H1 (cell line): ENCODE measurements at regions not wholly inside any gene's neighbourhood (a gene's known extent, or its start where the extent isn't known, plus 50 kb on each side); places are given as distances from the start of the nearest gene placed in this dataset.

Source experiments
- CTCF ChIA-PET: fragments of 300-600 bp; sonication (Branson Sonifier 250); formaldehyde crosslinking; loops from one replicate; lab custom pipeline; 2021; ENCODE audit not compliant: partially characterized antibody; lab: Charles Lee
- POLR2A ChIA-PET: fragments of 300-600 bp; sonication (Branson Sonifier 250); formaldehyde crosslinking; loops from one replicate; lab custom pipeline; 2021; ENCODE audit warnings: inconsistent platforms; ENCODE audit not compliant: partially characterized antibody; lab: Charles Lee
- DNase-seq, 2 experiments: peaks; one replicate each; pipeline versions ENCODE4 v3.0.0 to v3.0.0-alpha.2; 2010 to 2022; ENCODE audit warnings: low spot score in 2 of 2, low read depth in 1 of 2, mixed read lengths in 1 of 2
- FAIRE-seq: peaks from 2 replicates; lab custom pipeline; 2011; peaks lifted over from hg19 to GRCh38; lab: Jason Lieb, UNC
- H2AFZ ChIP-seq: 2 replicates; pipeline ENCODE4 v1.8.1; 2012; ENCODE audit warnings: low read length, inconsistent platforms
- H2AK5ac ChIP-seq: 2 replicates; pipeline ENCODE4 v1.6.1; 2013; ENCODE audit warnings: low read depth, low read length
- H2BK120ac ChIP-seq: replicated peaks from 2 replicates; pipeline ENCODE3; 2013; ENCODE audit warnings: low read depth, low read length, inconsistent platforms
- H2BK12ac ChIP-seq: 2 replicates; pipeline ENCODE4 v1.6.1; 2013; ENCODE audit warnings: low read depth, low read length
- H2BK15ac ChIP-seq: 2 replicates; pipeline ENCODE4 v1.6.1; 2013; ENCODE audit warnings: low read length
- H2BK20ac ChIP-seq: 2 replicates; pipeline ENCODE4 v1.6.1; 2013; ENCODE audit warnings: low read length
- H2BK5ac ChIP-seq: 2 replicates; pipeline ENCODE4 v1.6.1; 2013; ENCODE audit warnings: low read depth, low read length
- H3K14ac ChIP-seq: 2 replicates; pipeline ENCODE4 v1.6.1; 2013; ENCODE audit warnings: inconsistent platforms; ENCODE audit not compliant: insufficient read length
- H3K18ac ChIP-seq: 2 replicates; pipeline ENCODE4 v1.6.1; 2013; ENCODE audit warnings: low read length; ENCODE audit errors: extremely low read depth
- H3K23ac ChIP-seq: 2 replicates; pipeline ENCODE4 v1.6.1; 2013; ENCODE audit warnings: inconsistent platforms; ENCODE audit not compliant: insufficient read length
- H3K23me2 ChIP-seq: 2 replicates; pipeline ENCODE4 v1.6.1; 2013; ENCODE audit warnings: low read depth, low read length
- H3K27ac ChIP-seq: 2 replicates; pipeline ENCODE4 v1.6.1; 2011; ENCODE audit warnings: low read depth, low read length, inconsistent platforms
- H3K27me3 ChIP-seq, 4 experiments: replicated peaks in 1 of 4; 1 replicate in 1 of 4; 2 replicates in 3 of 4; pipeline versions ENCODE4 v1.6.1 to v1.8.1; 2011 to 2013; ENCODE audit warnings: low read length in 3 of 4, mild to moderate bottlenecking in 3 of 4, inconsistent platforms in 2 of 4, mixed read lengths in 2 of 4, moderate library complexity in 1 of 4; ENCODE audit not compliant: control insufficient read depth in 3 of 4, insufficient read depth in 3 of 4; ENCODE audit errors: extremely low read depth in 1 of 4
- H3K36me3 ChIP-seq, 4 experiments: 2 replicates each; pipeline versions ENCODE4 v1.6.1 to v1.8.1; 2011 to 2013; ENCODE audit warnings: mild to moderate bottlenecking in 4 of 4, low read length in 3 of 4, moderate library complexity in 2 of 4, control low read depth in 1 of 4, inconsistent platforms in 1 of 4; ENCODE audit not compliant: insufficient read depth in 4 of 4, control insufficient read depth in 2 of 4
- H3K4ac ChIP-seq: replicated peaks from 2 replicates; pipeline ENCODE3; 2013; ENCODE audit warnings: low read length, low read depth, mixed read lengths, inconsistent platforms; ENCODE audit not compliant: insufficient read length
- H3K4me1 ChIP-seq, 4 experiments: replicated peaks in 1 of 4; 1 replicate in 1 of 4; 2 replicates in 3 of 4; pipeline versions ENCODE4 v1.6.1 to v1.8.1; 2011 to 2013; ENCODE audit warnings: low read length in 3 of 4, inconsistent platforms in 2 of 4, mixed read lengths in 1 of 4; ENCODE audit not compliant: insufficient read depth in 4 of 4, control insufficient read depth in 3 of 4
- H3K4me2 ChIP-seq, 2 experiments: 2 replicates each; pipeline versions ENCODE4 v1.6.1 to v1.8.1; 2011 to 2013; ENCODE audit warnings: low read depth in 2 of 2, low read length in 2 of 2, control low read depth in 1 of 2, inconsistent platforms in 1 of 2, mild to moderate bottlenecking in 1 of 2; ENCODE audit not compliant: insufficient read depth in 1 of 2
- H3K4me3 ChIP-seq, 4 experiments: fragments of 200-600, 300-600 bp in 1 of 4; sonication (generic), shearing (Covaris generic), sonication (Bioruptor Twin) in 1 of 4; 2 replicates each; pipeline versions ENCODE4 v1.5.1 to v1.8.1; 2011 to 2016; ENCODE audit warnings: low read length in 4 of 4, low read depth in 3 of 4, control low read depth in 2 of 4, inconsistent platforms in 2 of 4, mild to moderate bottlenecking in 2 of 4, mixed read lengths in 1 of 4, moderate library complexity in 1 of 4; ENCODE audit not compliant: insufficient read depth in 2 of 4; ENCODE audit errors: extremely low read depth in 1 of 4
- H3K56ac ChIP-seq: replicated peaks from 2 replicates; pipeline ENCODE3; 2013; ENCODE audit warnings: low read depth, mild to moderate bottlenecking, mixed read lengths, low read length, inconsistent platforms; ENCODE audit not compliant: insufficient read length
- H3K79me1 ChIP-seq: 2 replicates; pipeline ENCODE4 v1.6.1; 2013; ENCODE audit warnings: low read depth, low read length, control low read depth
- H3K79me2 ChIP-seq, 2 experiments: 2 replicates each; pipeline versions ENCODE4 v1.6.1 to v1.8.1; 2012 to 2013; ENCODE audit warnings: low read length in 2 of 2, mild to moderate bottlenecking in 2 of 2, inconsistent platforms in 1 of 2; ENCODE audit not compliant: insufficient read depth in 2 of 2, control insufficient read depth in 1 of 2
- H3K9ac ChIP-seq, 4 experiments: replicated peaks in 1 of 4; 1 replicate in 1 of 4; 2 replicates in 3 of 4; pipeline versions ENCODE4 v1.6.1 to v1.8.1; 2011 to 2013; ENCODE audit warnings: low read depth in 3 of 4, low read length in 3 of 4, control low read depth in 2 of 4, mild to moderate bottlenecking in 2 of 4, moderate library complexity in 2 of 4, inconsistent platforms in 1 of 4; ENCODE audit errors: extremely low read depth in 1 of 4
- H3K9me3 ChIP-seq, 2 experiments: 2 replicates each; pipeline versions ENCODE4 v1.6.1 to v1.8.1; 2012 to 2013; ENCODE audit warnings: mild to moderate bottlenecking in 2 of 2, moderate library complexity in 2 of 2, control low read depth in 1 of 2, inconsistent platforms in 1 of 2, low read depth in 1 of 2, low read length in 1 of 2, mixed read lengths in 1 of 2; ENCODE audit not compliant: insufficient read depth in 2 of 2
- H4K20me1 ChIP-seq, 2 experiments: replicated peaks in 1 of 2; 2 replicates each; pipeline versions ENCODE3 to v1.8.1; 2011 to 2013; ENCODE audit warnings: inconsistent platforms in 2 of 2, low read length in 2 of 2, mild to moderate bottlenecking in 1 of 2; ENCODE audit not compliant: insufficient read depth in 2 of 2, control insufficient read depth in 1 of 2
- H4K5ac ChIP-seq: 2 replicates; pipeline ENCODE4 v1.6.1; 2013; ENCODE audit warnings: low read length, low read depth, mixed read lengths, inconsistent platforms; ENCODE audit not compliant: insufficient read length
- H4K8ac ChIP-seq: 2 replicates; pipeline ENCODE4 v1.8.0; 2013; ENCODE audit warnings: mild to moderate bottlenecking, moderate library complexity, low read length, inconsistent platforms; ENCODE audit not compliant: insufficient read depth; ENCODE audit errors: extremely low read depth
- H4K91ac ChIP-seq: replicated peaks from 2 replicates; pipeline ENCODE3; 2013; ENCODE audit warnings: low read length, mixed read lengths, inconsistent platforms; ENCODE audit not compliant: insufficient read length
- ATF2 ChIP-seq: IDR thresholded peaks from 2 replicates; pipeline ENCODE4 v1.6.1; 2012; ENCODE audit warnings: low read length, inconsistent platforms
- CTBP2 ChIP-seq: IDR thresholded peaks from 2 replicates; pipeline ENCODE4 v1.7.0; 2011; ENCODE audit warnings: borderline replicate concordance, mild to moderate bottlenecking, moderate library complexity, mixed read lengths, low read length; ENCODE audit not compliant: insufficient read depth, insufficient read length
- HDAC6 ChIP-seq: IDR thresholded peaks from one replicate; pipeline ENCODE4 v1.7.1; 2012; ENCODE audit warnings: low read depth, mild to moderate bottlenecking, inconsistent platforms, low read length, moderate library complexity
- JUN ChIP-seq: IDR thresholded peaks from 2 replicates; pipeline ENCODE4 v1.6.1; 2011; ENCODE audit warnings: low read depth, mild to moderate bottlenecking, improper control_type of control experiment, low read length
- KDM4A ChIP-seq: IDR thresholded peaks from one replicate; pipeline ENCODE4 v1.7.1; 2012; ENCODE audit warnings: low read depth, mild to moderate bottlenecking, moderate library complexity, low read length, inconsistent platforms; ENCODE audit not compliant: severe bottlenecking
- KDM5A ChIP-seq: fragments of 200-600 bp; IDR thresholded peaks from 2 replicates; pipeline ENCODE4 v1.7.1; 2012; ENCODE audit warnings: mild to moderate bottlenecking, low read length, inconsistent platforms, mixed read lengths
- POLR2AphosphoS5 ChIP-seq: IDR thresholded peaks from 2 replicates; pipeline ENCODE4 v1.6.1; 2011; ENCODE audit warnings: low read depth, low read length
- RNF2 ChIP-seq: fragments of 200-900, 300-1000 bp; sonication (generic); IDR thresholded peaks from 2 replicates; pipeline ENCODE4 v1.7.1; 2016; ENCODE audit warnings: borderline replicate concordance, low read depth, mild to moderate bottlenecking, antibody characterized with exemption, low read length; ENCODE audit not compliant: poor library complexity, severe bottlenecking; ENCODE audit errors: missing control alignments
- TAF1 ChIP-seq: IDR thresholded peaks from 2 replicates; pipeline ENCODE4 v1.6.1; 2011; ENCODE audit warnings: mild to moderate bottlenecking, low read depth, low read length
- TBP ChIP-seq: IDR thresholded peaks from 2 replicates; pipeline ENCODE4 v1.6.1; 2011; ENCODE audit warnings: low read depth, low read length, improper control_type of control experiment
- YY1 ChIP-seq: IDR thresholded peaks from 2 replicates; pipeline ENCODE4 v1.6.1; 2011; ENCODE audit warnings: low read depth, mild to moderate bottlenecking, low read length
- WGBS, 2 experiments: shearing (Covaris generic) in 1 of 2; methylation state at CpG; one replicate each; pipeline versions ENCODE4 v1.1.6 to v1.1.7; 2013 to 2015; ENCODE audit warnings: low lambda C conversion rate in 2 of 2, mixed read lengths in 2 of 2, inconsistent platforms in 1 of 2, low coverage in 1 of 2, missing lambda C conversion rate in 1 of 2; ENCODE audit not compliant: insufficient replicate concordance in 2 of 2, insufficient coverage in 1 of 2, insufficient read length in 1 of 2; ENCODE audit errors: extremely low coverage in 1 of 2, missing lambda C conversion rate in 1 of 2; 5-methylcytosine and 5-hydroxymethylcytosine counted together

GRCh38 chr19:33879818-33880575, 83.3 kb downstream of the KCTD15 start:
- CTCF ChIA-PET: interaction anchor here (1.2 kb wide), 1 partner anchor 31 kb away, joined by 3 read pairs; no protein-coding TSS in a partner anchor
- TF ChIP-seq YY1 (no peak), TAF1 (no peak), RNF2 (no peak), TBP (no peak), POLR2AphosphoS5 (no peak), HDAC6 (no peak), JUN (no peak), KDM4A (no peak), ATF2 (no peak), CTBP2 (no peak), KDM5A (no peak)

More at GRCh38 chr19:33879818-33880575, 83.3 kb downstream of the KCTD15 start:
- Histone ChIP-seq H4K8ac (no peak overlapping the region), H4K5ac (no peak overlapping the region), H3K4ac (no peak overlapping the region), H3K56ac (no peak overlapping the region), H3K79me2 (no peaks in the 10 kb centered on the region), H2BK12ac (no peak overlapping the region), H2AK5ac (no peak overlapping the region), H3K27ac (no peak overlapping the region), H3K23me2 (0 out of 2 replicates have a peak, but pooled peaks cover 2% of the 10 kb centered on the region), H4K91ac (no peak overlapping the region), H2BK20ac (no peak overlapping the region), H3K14ac (no peak overlapping the region), H3K4me1 (peaks cover 4 to 11% (median 6%) of the 10 kb centered on the region in 4 experiments), H3K9me3 (no peaks in the 10 kb centered on the region), H3K79me1 (no peaks in the 10 kb centered on the region), H2BK15ac (no peak overlapping the region), H4K20me1 (no peaks in the 10 kb centered on the region), H3K23ac (no peak overlapping the region), H3K4me3 (no peak overlapping the region), H3K18ac (peak overlapping the region; percentile 48; the same call in 1 of the 2 replicates), H2AFZ (no peak overlapping the region; the same call in 1 of the 2 replicates), H3K27me3 (no peaks in the 10 kb centered on the region), H2BK120ac (no peak overlapping the region), H3K9ac (no peak overlapping the region), H3K4me2 (no peak overlapping the region), H3K36me3 (no peaks in the 10 kb centered on the region), H2BK5ac (no peak overlapping the region; the same call in 1 of the 2 replicates)
- no peak for FAIRE-seq
- DNase-seq: no peak
- 85% methylated on average over 13 of the region's 15 CpGs; no CpG with 5 or more reads in 1 of the 2 experiments for WGBS, 2 experiments
- POLR2A ChIA-PET: no interaction called here
